Pancreas (tissue), 10 donors: ENCODE measurements at regions not wholly inside any gene's neighbourhood (a gene's known extent, or its start where the extent isn't known, plus 50 kb on each side); places are given as distances from the start of the nearest gene placed in this dataset.

ENCODE experiments used
- ATAC-seq, 4 donors: fragments of 200-7000 bp; cut with Tn5 transposase; one replicate each; pipeline versions ENCODE4 v1.8.0 to v1.9.1; 2020; ENCODE audit warnings: mild to moderate bottlenecking in 4 of 4, moderate library complexity in 4 of 4
- DNase-seq, 6 donors: peaks; one replicate each; pipeline ENCODE4 v3.0.0-alpha.2; 2020
- FAIRE-seq: peaks from 2 replicates; lab custom pipeline; 2012; peaks lifted over from hg19 to GRCh38; lab: Jason Lieb, UNC
- H3K27ac ChIP-seq, 4 donors: fragments of 200-600 bp; sonication (generic); 1 replicate in 3 of 4; 2 replicates in 1 of 4; pipeline versions ENCODE4 v1.5.0 to v1.8.0; 2020
- H3K27me3 ChIP-seq, 4 donors: fragments of 200-600 bp; one replicate each; pipeline ENCODE4 v1.8.0; 2021
- H3K36me3 ChIP-seq, 3 donors: fragments of 200-600 bp; sonication (generic) in 1 of 3; one replicate each; pipeline versions ENCODE4 v1.5.0 to v1.8.0; 2020 to 2021
- H3K4me1 ChIP-seq, 3 donors: fragments of 200-600 bp; one replicate each; pipeline ENCODE4 v1.8.0; 2021
- H3K4me3 ChIP-seq, 4 donors: fragments of 200-600 bp; sonication (generic) in 2 of 4; one replicate each; pipeline versions ENCODE4 v1.5.0 to v1.8.0; 2020 to 2021
- H3K9me3 ChIP-seq, 4 donors: fragments of 200-600 bp; one replicate each; pipeline ENCODE4 v1.8.0; 2021
- CTCF ChIP-seq, 4 donors: fragments of 200-600 bp; sonication (generic) in 3 of 4; IDR thresholded peaks; one replicate each; pipeline versions ENCODE4 v1.5.0 to v1.8.0; 2021; ENCODE audit warnings: antibody characterized with exemption in 4 of 4
- WGBS, 2 donors: extraction: QIAGEN DNeasy Blood & Tissue Kit; methylation state at CpG; one replicate each; pipeline ENCODE4 v1.1.7; 2013; 5-methylcytosine and 5-hydroxymethylcytosine counted together
- intact Hi-C, 3 donors: fragments of 100-400 bp; cut with DNase I; formaldehyde crosslinking; loops; one replicate each; pipeline versions ENCODE4 v1.11.1 to v1.14.2; 2022
- donor health status: healthy with polysubstance abuse.
- donor health status: DM: no; HTN: no; CAD: no; lungs with moderate emphysema.
- donor health status: DM: no; HTN: no; CAD: no.
- donor health status: control.
- donor health status: control.
- donor health status: Bipolar disorder and iron deficiency.
- donor health status: DM: yes; HTN: yes; CAD: no.
- donor health status: DM: no; HTN: no; CAD: no.
- donor health status: DM: no; HTN: no; CAD: no.
- donor health status: DM: yes; HTN: yes; CAD: no.

DNA sequence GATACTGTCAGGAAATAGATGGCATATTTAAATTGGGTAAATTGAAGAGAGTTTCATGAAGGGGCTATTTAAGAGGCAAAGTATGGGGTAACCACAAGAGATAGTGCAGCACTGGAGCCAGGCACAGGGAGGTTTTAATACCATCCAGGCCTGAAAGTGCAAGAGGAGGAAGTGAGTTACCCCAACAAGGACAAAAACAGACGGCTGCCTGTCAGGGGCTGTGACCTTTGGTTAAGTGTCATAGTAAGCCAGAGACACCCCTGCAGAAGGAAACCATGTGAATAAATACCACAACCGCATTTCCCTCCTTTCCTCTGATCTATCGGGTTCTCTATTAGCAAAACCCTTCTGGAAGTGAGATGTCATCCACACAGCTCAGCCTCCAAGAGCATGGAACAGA lies 122.0 kb upstream of the DHRS4 start:
- no peak overlapping the region for H3K4me3 ChIP-seq
- H3K4me1 ChIP-seq, result no peaks in the 10 kb centered on the region
- DNase-seq, result no peak
- no peaks in the 10 kb centered on the region for H3K9me3 ChIP-seq
- WGBS, 2 donors, result 84 to 85% methylated on average over 3 of the region's 3 CpGs
- no peaks in the 10 kb centered on the region for H3K27me3 ChIP-seq
- no peak for TF ChIP-seq CTCF (IDR thresholded peaks at IDR 0.05)
- no peak overlapping the region for H3K27ac ChIP-seq
- peak in 1 of 4 donors; percentile 48 for ATAC-seq
- FAIRE-seq, result no peak
- intact Hi-C loops, result no loop called here
- no peaks in the 10 kb centered on the region for H3K36me3 ChIP-seq

DNA sequence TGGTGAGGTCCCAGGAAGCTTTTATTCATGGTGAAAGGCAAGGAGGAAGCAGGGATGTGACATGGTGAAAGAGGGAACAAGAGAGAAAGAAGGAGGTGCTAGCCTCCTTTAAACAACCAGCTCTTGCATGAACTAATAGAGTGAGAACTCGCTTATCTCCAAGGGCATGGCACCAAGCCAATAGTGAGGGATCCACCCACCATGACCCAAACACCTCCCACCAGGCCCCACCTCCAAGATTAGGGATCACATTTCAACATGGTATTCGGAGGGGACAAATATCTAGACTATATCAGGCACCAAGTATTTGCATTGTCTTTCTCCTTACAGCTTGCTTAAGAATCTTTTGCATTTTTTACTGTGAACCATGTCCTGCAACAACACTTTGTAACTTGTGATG lies 91.9 kb upstream of the DHRS4 start:
- ATAC-seq (peak; percentile 78 to 95 (median 88)), FAIRE-seq (no peak), DNase-seq (peak; percentile 52 to 71 (median 69))
- Histone ChIP-seq H3K27me3 (no peaks in the 10 kb centered on the region), H3K36me3 (no peaks in the 10 kb centered on the region), H3K4me1 (peaks cover 0 to 6% (median 5%) of the 10 kb centered on the region in 3 donors), H3K27ac (no peak overlapping the region), H3K9me3 (no peaks in the 10 kb centered on the region), H3K4me3 (no peak overlapping the region)
- 5 to 8% methylated on average over 2 of the region's 2 CpGs for WGBS, 2 donors
- intact Hi-C loops, result no loop called here
- no peak for TF ChIP-seq CTCF (IDR thresholded peaks at IDR 0.05)

DNA sequence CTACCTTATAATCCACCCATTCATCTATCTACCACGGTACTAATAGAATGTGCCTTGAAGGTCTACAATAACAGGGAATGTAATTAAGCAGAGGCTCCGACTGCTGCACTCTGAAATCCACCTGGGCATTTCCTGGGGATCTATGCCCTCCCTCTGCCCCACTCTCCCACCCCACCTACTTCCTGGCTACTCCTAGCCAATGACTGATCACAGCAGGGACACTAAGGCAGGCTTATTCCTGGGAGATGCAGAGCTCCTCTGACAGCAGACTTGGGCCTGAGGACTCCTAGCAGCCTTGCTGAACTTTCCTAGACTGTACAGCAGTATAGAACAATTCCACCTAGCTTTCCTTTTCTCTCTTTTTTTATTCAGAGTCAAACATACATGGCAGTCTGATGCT lies 91.1 kb upstream of the DHRS4 start:
- intact Hi-C loops, result no loop called here
- no peaks in the 10 kb centered on the region for H3K27me3 ChIP-seq
- H3K9me3 ChIP-seq, result no peaks in the 10 kb centered on the region
- DNase-seq (no peak), ATAC-seq (no peak), FAIRE-seq (no peak)
- TF ChIP-seq CTCF (IDR thresholded peaks at IDR 0.05), result no peak
- H3K27ac ChIP-seq, result no peak overlapping the region
- H3K36me3 ChIP-seq, result no peaks in the 10 kb centered on the region
- no peak overlapping the region for H3K4me3 ChIP-seq
- peaks cover 0 to 6% (median 5%) of the 10 kb centered on the region in 3 donors for H3K4me1 ChIP-seq
- 77 to 78% methylated on average over 2 of the region's 2 CpGs for WGBS, 2 donors

- FAIRE-seq (no peak), DNase-seq (no peak), ATAC-seq (no peak)
- no peaks in the 10 kb centered on the region for H3K27me3 ChIP-seq
- no peak overlapping the region for H3K27ac ChIP-seq
- no peak for TF ChIP-seq CTCF (IDR thresholded peaks at IDR 0.05)
- no peak overlapping the region for H3K4me3 ChIP-seq
- H3K36me3 ChIP-seq, result no peaks in the 10 kb centered on the region
- WGBS, 2 donors, result 96% methylated on average over 1 of the region's 1 CpG
- H3K9me3 ChIP-seq, result no peaks in the 10 kb centered on the region
- H3K4me1 ChIP-seq, result peaks cover 0 to 6% (median 5%) of the 10 kb centered on the region in 3 donors
- intact Hi-C loops, result no loop called here
These were observed 89.7 kb upstream of the DHRS4 start for GRCh38 chr14:23863836-23864235.

GRCh38 chr14:23864259-23864658 lies 89.3 kb upstream of the DHRS4 start:
- DNase-seq (no peak), FAIRE-seq (no peak), ATAC-seq (no peak)
- 91 to 93% methylated on average over 2 of the region's 2 CpGs for WGBS, 2 donors
- intact Hi-C loops, result no loop called here
- Histone ChIP-seq H3K27ac (no peak overlapping the region), H3K4me3 (no peak overlapping the region), H3K27me3 (no peaks in the 10 kb centered on the region), H3K9me3 (no peaks in the 10 kb centered on the region), H3K4me1 (peaks cover 0 to 6% (median 5%) of the 10 kb centered on the region in 3 donors), H3K36me3 (no peaks in the 10 kb centered on the region)
- TF ChIP-seq CTCF (IDR thresholded peaks at IDR 0.05), result no peak
